HG03460 (cell line): ENCODE measurements at regions not wholly inside any gene's neighbourhood (a gene's known extent, or its start where the extent isn't known, plus 50 kb on each side); places are given as distances from the start of the nearest gene placed in this dataset.
A peak's percentile ranks its signal among the peaks of the same experiment; 100 is the strongest.

Experiments
- ATAC-seq: cut with Tn5 transposase; IDR thresholded peaks from one replicate; pipeline ENCODE4 v1.9.1; 2021; ENCODE audit not compliant: unreplicated experiment

DNA sequence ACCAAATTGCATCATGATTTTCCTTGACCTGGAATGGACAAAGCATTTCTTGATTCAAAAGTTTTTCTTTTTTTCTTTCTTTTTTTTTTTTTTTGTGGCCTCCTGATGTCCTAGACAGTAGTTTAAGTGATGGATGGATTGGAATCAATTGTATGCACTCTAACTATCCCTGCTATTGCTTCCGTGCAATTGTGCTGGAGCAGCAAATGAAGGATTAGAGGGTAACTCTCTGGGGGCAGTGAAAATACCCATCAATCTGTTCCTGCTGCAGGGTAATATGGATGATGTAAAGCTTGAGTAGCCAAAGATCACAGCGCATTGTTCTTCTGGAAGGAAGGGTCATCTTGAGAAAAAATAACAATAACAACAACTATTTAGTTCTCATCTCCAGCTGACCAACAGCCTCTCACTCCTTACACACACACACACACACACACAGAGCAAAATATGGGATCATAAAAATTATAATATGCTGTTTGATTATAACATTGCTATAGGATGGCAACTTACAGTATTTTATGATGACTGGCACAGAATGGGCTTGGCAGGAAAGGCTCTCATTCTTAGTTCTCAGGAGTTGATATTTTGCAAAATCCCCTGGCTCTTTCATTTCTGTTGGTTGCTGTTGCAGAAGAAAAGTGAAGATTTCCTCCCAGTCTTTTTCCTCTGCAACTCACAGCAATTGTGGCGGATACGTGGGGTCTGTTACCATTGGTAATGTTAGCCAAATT lies 160.9 kb upstream of the DMAC1 start:
- no peak for ATAC-seq

DNA sequence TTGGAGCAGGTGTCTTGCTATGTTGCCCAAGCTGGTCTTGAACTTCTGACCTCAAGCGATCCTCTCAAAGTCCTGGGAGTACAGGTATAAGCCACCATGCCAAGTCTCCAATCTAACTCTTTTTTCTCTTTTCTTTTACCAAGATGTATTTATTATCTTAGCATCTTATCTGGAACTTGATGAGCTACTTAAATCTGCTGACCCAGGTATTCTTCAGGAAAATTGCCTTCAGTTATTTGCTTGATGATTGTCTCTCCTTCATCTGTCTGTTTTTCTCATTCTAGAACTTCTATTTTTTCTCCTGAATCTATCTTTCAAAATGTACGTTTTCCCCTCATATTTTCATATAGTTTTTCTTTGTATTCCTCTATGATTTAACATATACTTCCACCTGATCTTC lies 158.2 kb upstream of the DMAC1 start:
- ATAC-seq, result no peak

DNA sequence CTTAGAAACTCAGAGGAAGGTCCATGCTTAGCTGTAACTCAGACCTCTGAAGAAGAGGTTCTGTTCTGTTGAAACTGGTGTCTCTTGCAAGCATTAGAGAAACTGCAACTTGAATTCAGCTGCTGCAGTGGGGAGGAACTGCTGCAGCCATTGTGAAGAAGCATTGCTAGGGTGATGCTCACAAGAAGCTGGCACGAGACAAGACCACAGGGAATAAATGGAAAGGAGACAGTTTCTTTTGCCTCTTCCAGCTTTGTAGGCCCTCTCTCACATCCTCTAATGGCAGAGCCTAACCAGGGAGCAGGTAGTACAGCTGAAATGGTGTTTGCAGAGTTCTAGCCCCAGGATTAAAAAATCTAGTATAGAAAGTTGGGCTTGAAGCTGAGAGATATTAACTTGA lies 148.0 kb upstream of the DMAC1 start:
- no peak for ATAC-seq

DNA sequence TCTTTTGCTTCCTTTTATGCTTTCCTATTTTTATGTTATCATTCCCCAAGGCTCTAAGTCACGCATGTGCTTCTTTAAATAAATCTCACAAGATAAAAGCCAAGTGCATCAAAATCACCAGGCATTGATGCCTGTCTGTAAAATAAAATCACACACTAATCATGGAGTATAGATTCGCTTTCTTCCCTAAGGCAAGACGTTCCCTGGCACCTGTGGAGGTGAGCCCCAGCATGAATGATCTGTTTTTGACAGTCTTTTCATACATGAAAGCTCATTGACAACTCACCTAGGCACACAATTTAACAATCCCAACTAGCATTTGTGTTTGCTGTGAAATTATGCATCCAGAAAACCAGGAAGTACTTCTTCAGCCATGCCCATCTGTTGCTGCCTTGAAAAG lies 146.9 kb upstream of the DMAC1 start:
- no peak for ATAC-seq

DNA sequence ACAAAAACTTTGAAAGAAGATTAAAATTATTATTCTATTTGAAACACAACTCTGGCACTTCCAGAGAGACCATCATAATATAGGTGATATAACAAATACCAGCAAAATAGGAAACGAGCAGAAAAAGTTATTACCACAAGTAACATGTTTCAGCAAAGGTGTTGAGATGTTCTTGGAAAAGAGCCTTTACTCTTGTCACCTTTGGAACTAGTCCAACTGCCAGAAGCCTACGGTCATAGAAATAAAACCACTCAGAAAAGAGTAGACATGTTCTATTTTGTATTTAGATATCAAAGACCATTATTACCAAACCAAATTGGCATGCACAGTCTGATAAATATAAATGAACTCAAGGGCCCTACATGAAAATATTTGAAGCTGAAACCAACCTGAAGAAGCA lies 145.0 kb upstream of the DMAC1 start:
- ATAC-seq, result no peak

DNA sequence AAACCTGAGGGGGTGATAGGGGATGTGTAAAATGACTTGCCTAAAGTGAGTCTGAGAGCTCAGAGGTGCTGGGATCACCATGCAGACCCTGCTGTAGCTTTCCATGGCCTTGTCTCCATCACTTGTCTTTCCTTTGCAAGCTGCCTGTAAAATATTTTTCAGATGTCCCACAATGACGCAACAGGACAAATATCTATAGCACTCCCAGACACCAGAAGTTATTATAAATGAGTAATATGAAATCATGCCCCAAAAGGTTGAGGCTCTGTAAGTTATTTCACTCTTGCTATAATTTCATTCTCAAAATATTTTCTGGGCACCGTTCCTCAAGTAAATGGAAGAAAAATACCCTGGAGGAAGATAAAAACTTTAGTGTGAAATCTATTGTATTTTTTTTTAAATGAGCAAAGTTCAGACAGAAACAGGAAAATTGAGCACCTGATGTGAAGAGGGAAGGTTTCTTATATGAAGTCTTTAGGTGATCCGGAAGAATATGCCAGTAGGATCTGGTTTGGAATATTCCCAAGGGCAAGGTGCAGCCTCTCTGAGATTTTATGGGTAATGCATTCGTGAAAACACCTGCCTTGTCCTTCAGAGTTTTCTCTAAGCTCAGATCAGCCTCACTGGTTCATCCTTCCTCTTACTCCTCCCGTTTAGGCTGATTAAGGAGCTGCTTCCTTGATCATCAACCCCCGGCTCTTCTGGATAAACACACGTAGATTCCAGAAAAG lies 138.3 kb upstream of the DMAC1 start:
- ATAC-seq, result no peak

DNA sequence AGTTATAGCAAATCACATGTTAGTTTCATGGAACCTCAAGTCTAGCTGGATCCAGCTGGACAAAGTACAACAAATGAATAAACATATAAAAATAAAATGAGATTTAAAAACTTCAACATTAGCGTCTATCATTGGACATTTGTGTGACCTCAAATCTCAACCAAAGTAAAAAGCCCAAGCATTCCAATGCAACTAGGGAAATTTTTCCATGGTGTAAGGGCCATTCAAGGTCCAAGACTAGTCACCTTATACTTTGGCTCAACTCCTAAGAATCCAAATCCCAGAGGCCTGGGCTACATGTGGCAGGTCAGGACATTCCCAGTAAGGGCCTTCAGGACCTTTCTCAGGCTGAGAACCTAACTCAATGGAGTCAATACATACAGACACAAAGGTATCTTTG lies 137.4 kb upstream of the DMAC1 start:
- ATAC-seq, result no peak

DNA sequence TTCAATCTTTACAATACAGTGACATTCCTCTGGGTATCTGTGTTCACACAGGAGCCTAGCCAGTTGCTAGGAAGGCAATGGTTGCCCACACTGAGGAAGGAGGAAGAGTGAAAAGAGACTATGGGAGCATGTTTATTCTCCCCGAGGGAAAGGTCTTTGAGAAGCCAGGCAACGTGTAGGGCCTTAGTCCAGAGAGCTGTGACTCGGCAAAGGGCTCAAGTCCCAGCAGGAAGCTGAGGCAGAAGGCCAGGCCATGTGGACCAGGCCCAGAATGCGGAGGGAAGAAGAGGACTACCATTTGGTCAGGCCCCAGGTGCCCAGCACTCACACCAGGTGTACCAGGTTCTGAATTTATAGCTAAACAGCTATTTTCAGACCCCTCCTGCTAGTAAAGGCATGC lies 136.6 kb upstream of the DMAC1 start:
- peak; percentile 9 for ATAC-seq

DNA sequence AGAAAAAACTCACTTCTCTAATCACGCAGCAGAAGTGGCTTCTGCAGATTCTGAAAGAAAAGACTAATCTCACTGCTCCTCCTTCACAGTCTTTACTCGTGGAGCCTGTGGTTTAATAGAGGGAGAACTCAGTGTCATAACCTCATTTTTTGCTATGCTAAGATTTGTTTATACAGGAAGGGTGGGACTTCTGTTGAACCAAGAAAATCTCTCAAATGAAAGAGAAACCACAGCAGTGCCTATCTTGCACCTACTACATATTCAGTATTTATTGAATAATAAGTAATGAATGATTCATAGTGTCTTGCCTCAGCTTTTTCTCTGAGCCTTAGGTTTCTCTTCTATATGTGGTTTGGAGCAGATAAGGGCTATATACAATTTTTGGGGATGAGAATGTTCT lies 136.1 kb upstream of the DMAC1 start:
- peak; percentile 63 for ATAC-seq

DNA sequence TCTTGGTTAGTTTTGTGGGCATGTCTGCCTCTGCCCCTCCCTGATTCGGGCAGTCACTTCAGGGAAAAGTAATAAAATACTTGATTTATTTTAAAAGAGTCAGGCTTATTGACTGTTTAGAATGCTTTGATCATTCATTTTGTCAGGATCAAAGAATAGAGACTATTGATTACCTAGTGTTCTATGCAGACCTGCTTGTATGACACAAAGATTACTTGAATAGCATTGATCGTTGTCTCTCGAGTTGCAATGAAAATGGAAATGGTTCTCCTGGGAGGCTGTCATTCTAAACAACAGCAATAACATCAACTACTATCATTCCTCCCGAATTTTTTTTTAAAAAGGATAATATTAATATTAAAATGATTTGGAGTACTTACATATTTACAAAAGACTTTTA lies 133.2 kb upstream of the DMAC1 start:
- ATAC-seq, result no peak

DNA sequence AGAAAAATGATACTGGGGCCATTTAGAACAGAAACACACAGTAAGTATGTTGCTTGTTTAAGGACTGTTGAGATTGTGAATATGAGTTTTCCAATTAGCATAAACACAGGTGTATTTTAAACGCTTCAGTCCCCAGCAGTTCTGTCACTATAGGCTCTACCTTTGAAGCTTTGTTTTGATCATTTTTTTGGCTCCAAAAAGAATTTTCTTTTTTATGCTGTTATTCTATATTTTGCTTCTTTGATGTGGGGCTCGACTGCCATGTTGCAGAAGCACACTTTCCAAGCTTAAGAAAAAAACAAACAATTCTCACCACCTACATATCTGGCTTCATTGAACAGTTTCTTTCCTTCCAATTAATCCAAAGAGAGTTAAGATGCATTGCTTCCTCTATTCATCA lies 131.0 kb upstream of the DMAC1 start:
- no peak for ATAC-seq

DNA sequence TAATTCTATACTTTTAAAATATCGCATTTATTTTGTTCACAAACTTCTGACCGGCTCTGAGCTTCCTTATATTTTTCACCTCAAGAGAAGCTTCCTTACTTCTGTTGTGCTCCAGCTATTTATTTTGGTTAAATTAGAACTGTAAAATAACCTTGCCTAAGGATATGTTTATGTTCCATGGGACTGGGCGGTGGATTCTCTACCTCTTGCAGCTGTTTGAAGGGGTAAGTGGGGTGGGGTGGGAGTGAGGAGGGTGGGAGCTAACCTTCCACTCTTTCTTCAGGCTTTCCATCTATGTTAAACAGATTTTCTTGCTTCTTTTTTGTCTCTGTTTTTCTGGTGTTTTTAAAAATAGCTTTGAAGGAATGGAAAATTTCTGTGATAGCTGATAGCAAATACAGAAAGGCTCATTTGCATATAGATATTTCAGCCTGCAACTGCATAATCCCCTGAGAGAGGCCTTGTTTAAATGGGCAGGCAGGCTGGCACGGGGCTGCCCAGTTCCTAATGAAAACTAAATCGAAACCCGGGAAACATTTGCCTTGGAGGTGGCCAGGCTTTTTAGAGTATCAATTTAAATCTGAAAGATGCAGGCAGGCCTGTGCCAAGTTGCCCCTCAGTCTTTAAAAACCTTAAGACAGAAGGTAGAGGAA lies 122.1 kb upstream of the DMAC1 start:
- ATAC-seq, result no peak

DNA sequence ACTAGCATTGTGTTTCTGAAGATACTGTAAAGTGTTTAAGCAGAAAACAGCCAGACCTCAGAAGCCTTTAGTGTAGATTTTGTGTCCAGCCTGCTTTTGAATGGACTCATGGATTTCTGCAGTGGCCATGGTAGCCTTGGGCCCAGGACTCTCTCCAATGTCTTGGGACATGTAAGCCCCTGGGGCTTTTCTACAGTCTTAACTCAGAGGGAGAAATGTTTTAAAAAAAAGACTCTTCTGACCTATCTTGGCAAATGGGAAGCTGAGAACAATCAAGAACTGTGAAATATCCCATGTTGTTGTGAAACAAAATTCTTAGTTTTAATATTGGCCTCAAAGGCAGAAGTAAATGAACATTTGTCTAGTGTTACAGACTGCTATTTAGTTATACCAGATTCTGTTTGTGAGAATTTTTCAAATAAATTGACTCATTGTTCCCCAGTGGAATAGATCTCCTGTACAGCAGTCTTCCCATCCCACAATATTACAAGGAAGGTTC lies 112.5 kb upstream of the DMAC1 start:
- ATAC-seq, result no peak

DNA sequence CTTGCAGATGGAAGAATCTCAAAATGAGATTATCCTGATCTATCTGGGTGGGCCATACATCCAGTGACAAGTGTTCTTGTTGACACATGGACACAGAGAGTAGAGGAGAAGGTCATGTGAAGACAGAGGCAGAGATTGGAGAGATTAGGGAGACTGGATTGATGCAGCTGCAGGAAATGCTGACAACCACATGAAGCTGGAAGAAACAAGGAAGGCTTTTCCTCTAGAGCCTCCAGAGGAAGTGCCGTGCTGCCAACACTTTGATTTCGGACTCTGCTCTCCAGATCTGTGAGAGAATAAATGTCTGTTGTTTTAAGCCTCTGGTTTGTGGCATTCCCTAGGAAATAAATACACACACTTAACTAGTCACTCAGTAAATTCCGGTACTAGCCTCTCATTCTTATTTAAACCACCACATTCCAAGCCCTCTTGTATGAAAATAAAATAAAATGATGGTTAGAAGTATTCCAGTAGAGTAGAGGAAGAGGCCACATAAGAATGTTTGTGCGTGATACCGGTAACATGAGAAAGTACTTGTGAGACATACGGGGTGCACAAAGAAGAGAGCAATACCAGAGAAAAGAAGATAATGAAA lies 110.9 kb upstream of the DMAC1 start:
- ATAC-seq, result no peak

DNA sequence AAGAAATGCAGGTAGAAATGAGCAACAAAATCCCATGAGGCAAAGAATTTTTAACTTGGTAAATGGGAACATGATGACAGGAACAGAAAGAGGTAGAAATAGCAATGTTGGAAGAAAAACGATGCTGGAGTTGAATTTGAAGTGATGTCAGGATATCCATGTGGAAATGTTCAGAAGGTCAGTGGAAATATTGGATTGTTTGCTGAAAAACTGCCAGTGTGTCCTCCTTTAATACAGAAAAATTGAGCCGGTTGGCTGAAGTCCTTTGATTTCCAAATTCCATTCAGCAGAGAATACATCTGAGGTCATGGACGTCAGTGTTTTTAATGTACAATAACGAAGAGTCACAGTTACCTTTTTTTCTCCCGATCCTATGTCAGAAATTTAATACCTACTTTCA lies 110.0 kb upstream of the DMAC1 start:
- ATAC-seq, result no peak

DNA sequence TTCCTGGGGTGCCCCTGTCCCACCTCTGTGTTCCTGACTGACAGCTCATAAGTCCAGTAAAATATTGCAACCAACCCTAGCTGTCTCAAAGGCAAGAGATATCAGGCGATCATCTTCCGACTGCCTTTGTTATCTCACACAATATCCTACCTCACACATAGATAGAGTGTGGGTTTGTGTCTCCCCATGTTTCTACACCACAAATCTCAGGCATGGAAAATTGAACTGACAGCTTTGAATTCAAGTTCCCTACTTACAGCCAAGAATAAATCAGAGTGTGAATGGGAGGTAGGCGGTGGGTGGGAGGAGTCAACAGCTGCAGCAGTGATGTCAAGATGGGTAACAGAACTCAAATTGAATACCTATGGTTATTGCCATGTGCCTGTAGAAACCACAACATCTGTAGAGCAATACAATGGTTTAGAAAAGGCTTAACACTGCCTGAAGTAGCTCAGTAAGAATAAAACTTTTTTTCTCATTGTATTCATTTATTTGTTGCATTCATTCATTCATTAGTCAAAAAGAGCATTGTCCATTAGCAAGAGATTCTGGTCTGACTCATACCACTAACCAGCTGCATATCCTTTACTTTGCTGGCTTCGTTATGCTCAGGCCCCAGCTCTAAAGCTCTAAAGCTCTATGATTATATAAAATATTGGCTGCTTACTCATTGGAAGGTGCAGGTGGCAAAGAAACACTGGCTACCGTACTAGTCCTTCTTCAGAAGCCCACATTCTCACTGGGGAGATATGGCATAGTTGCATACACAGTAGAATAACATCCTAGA lies 108.2 kb upstream of the DMAC1 start:
- no peak for ATAC-seq

DNA sequence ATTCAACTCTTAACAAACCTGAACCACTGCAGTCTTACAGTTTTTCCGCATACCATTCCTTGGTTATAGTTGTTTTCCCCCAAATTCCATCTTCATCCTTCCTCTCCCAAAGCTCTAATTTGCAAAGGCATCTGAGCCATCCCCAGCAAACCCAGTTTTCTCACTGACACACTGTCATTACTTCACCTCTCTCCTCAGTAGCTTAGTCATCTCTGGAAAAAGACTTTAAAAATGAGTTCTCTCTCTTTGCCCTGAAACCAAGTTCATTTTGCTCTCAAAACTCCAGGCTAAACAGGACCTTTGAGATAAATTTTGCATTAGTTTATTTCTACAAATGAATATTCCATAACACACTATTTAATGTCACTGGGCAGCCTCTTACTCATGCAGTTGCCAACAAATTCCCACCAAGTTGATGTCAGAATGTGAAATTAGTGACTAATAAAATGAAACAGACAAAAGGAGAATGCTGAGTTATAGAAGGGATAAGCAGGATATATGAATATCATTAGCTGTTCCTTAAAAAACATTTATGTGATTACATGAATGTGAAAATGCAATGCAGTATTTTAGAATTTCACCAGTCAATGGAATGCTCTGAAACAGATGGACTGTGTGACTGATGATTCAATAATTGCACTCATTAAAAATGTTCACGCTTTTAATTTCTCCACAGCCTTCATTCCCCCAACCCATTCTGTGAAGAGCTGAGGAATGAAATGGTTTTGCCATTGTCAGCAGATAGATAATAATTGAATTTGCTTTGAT lies 107.4 kb upstream of the DMAC1 start:
- ATAC-seq, result no peak

DNA sequence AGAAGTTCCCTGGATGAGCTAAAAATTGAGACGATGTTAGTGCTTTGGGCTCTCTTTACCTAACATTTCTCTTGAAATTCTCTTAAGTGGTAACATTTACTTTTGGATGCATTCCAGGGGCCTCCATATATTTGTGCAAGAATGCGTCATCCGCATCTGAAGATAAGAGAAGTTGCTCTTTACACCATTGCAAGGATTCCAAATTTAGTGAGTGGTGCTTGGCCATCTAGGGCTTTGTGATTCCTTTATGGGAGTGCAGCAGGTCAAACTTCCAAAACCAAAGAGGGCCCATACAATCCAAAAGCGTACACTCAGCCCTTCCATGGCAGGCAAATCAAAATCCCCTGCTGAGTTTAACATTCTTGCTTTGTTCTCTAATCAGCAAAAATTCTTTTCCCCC lies 102.0 kb upstream of the DMAC1 start:
- no peak for ATAC-seq

DNA sequence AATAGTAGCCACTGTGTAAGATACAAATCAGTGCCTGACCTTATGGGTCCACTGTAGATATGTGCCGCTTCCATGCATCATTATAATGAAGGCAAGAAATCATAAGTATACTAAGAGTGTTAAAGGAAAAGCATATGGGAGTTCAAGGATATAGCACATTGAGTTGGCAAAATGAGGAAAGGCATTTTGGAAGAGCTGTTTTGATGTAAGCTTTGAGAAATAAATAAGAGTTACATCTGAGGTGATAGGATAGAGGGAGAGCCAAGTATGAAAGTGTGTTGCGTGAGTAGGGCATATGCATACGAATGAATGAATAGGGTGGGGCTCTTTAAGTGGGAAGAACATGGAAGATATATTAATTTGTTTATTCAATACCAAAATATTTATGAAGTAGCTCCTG lies 101.0 kb upstream of the DMAC1 start:
- no peak for ATAC-seq

DNA sequence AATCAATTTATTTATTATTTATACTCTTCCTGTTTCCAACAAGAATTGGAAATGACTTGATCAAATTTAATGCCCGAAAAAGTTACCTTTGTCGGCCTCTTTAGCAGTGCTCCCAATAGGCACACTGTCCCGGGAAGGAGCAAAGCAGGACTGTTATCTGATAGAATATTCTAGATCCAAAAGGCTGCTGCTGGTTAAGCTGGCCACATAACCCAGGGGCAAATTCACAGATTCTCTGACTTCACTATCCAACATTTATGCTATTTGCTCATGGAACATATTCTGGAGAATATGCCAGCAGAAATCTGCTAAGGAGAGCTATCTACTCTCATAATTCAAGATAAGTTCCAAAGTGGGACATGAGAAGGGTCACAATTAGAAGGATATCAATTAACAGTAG lies 100.2 kb upstream of the DMAC1 start:
- ATAC-seq, result no peak
